Activated naive CD8-positive, alpha-beta T cell treated with anti-CD3 and anti-CD28 coated beads, Interleukin-2, amount 50 U/mL, for 16 hours (primary cell): ENCODE measurements at regions not wholly inside any gene's neighbourhood (a gene's known extent, or its start where the extent isn't known, plus 50 kb on each side); places are given as distances from the start of the nearest gene placed in this dataset.
"Not testable (repeated sequence)": the region's sequence is repeated elsewhere in the genome, so short reads cannot be mapped to it uniquely, and the experiment has no call there.

ENCODE experiments used
- DNase-seq: peaks from one replicate; pipeline ENCODE4 v3.0.0-alpha.2; 2020; ENCODE audit warnings: low read depth, low spot score

DNA sequence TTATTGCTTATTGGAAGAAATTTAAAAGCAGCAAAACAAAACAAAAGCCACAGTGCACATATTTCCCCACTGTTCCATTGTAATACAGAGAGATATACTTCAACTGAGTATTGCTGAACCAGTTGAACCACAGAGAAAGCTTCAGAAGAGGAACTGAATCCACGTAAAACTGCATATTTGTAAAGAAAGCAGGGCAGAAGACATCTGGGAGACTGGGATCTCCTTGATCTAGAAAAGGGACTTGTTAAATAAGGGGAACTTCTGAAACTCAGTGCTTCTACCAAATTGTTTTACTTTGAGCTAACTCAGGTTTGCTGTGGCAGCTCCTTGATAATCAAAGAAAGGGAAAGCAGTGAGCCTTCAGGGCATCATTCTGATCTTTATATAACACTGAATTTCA is 411.1 kb upstream of the MDGA2 start:
- no peak for DNase-seq

GRCh38 chr14:48075487-48075886 is 400.1 kb upstream of the MDGA2 start:
- DNase-seq, result no peak

DNA sequence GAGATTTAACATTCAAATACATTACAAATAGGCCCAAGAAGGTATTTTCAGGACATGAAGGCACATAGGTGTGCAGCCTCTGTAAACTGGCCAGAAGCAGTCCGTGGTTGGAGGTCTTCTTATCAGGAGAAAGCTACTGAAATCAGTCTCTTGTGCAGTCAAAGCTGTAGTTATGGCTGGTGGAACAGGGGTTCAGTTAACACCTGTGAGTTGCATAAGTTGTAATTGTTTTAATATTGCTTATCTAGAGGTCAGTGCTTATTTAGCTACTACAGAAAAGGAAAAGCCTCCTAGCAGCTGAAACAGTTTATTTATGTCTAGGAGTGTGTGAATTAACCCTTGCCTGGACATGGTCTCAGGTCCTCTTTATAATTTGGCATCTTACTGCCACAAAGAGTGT is 377.6 kb upstream of the MDGA2 start:
- DNase-seq, result no peak

GRCh38 chr14:48035836-48036235 is 360.4 kb upstream of the MDGA2 start:
- DNase-seq, result no peak

GRCh38 chr14:48027115-48027514 is 351.7 kb upstream of the MDGA2 start:
- no peak for DNase-seq

DNA sequence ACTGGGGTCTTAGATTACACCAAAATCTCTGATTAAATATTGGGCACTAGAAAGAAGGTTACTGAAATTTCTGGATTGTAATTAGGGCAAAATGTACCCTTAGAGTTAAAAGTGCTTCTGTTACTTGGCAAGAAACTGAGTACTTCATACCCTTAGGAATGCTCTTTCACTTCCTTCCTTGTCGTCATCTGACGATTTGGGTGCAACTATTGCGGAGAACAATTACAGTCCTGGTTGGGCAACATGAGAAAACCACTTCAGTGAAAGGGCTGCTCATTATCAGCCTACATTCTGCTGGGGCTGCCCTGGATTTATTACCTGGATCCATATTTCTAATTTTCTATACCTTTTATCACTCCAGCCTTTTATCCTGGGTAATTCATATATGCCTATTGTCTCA is 348.5 kb upstream of the MDGA2 start:
- no peak for DNase-seq

- not testable (repeated sequence) for DNase-seq
These were observed 336.1 kb upstream of the MDGA2 start for GRCh38 chr14:48011484-48011883.

- DNase-seq, result no peak
These were observed 333.2 kb upstream of the MDGA2 start for GRCh38 chr14:48008646-48009045.

DNA sequence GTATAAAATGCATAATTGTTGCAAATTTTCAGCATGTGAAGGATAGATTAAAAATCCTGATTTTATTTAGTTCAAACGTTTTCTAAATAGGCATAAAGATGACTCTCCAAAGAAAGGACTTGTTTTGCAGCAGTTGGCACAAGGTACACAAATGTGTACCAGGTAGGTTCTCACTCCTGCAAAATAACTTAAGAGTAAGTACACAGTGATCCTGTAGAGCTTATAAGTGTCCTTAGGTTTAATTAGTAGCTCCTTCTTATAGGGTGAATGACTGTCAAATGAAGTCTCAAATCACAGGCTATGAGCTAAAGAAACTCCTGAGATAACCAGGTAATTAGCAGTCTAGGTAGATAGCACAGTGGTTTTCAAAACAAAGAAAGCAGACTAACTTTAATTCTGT is 330.6 kb upstream of the MDGA2 start:
- no peak for DNase-seq

DNA sequence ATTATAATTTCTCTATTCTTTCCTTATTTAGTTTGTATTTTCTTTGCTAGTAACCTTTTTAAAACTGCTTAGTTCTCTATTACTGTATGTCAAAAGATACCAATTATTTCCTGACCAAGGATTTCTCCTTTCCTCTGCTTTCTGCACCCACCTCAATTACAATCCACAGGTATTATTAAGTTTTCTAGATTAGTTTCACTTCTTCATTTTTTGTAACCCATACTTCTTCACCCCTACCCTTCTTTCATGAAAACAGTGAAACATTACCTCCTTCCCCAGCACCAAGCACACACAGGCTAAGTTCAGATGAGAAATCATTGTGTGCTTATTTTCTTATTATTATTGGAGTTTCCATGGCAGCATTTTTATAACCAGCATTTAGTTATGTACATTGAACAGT is 318.5 kb upstream of the MDGA2 start:
- no peak for DNase-seq

GRCh38 chr14:47988175-47988574 is 312.8 kb upstream of the MDGA2 start:
- DNase-seq, result no peak

DNA sequence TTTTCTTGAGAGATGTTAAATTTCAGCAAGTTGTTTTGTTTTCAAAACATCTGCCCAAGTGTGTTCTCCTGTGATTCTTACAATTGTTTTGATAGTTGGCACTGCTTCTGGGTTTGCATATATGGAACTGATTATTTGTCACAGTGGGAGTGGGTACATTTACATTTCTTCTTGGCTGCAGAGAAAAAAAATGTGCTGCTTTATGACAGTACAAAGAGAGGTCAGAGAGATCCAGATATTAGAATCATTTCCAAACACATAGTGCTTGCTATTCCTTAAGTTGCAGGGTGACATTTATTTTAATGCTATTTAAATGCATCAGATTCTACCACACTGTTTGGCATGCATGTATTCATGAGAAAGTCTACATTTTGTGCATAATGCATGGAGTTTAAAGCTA is 303.5 kb upstream of the MDGA2 start:
- DNase-seq, result no peak

DNA sequence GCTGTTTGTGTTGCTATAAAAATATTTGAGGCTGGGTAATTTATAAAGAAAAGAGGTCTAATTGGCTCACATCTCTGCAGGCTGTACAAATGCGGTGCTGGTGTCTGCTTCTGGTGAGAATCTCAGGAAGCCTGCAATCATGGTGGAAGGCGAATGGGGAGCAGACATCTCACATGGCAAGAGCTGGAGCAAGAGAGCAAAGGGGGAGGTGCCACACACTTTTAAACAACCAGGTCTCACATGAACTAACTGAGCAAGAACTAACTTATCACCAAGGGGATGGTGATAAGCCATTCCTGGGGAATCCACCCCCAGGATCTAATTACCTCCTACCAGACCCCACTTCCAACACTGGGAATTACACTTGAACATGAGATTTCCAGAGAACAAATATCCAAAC is 300.7 kb upstream of the MDGA2 start:
- no peak for DNase-seq

- no peak for DNase-seq
These were observed 290.8 kb upstream of the MDGA2 start for GRCh38 chr14:47966076-47966810.

- DNase-seq, result no peak
These were observed 286.2 kb upstream of the MDGA2 start for GRCh38 chr14:47961634-47962033.

DNA sequence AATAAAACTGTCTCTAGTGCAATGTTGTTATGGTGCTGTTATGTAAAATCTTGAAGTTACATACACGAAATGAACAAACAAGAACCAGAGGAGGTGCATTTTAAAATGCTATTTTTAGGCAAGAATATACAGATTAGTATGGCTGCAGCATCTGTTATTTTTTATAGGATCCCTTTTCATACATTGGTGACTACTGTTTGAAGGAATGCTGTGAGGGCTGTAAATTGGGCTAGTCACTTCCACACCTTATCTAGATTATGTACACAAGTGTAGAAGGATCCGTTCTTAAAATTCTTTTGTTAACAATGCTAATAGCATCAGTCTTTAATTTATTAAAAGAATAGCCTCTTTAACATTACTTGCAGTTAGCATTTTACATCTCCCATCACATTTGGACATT is 284.3 kb upstream of the MDGA2 start:
- no peak for DNase-seq

- DNase-seq, result no peak
These were observed 273.6 kb upstream of the MDGA2 start for GRCh38 chr14:47949006-47949405.

- no peak for DNase-seq
These were observed 259.9 kb upstream of the MDGA2 start for GRCh38 chr14:47935332-47935731.

DNA sequence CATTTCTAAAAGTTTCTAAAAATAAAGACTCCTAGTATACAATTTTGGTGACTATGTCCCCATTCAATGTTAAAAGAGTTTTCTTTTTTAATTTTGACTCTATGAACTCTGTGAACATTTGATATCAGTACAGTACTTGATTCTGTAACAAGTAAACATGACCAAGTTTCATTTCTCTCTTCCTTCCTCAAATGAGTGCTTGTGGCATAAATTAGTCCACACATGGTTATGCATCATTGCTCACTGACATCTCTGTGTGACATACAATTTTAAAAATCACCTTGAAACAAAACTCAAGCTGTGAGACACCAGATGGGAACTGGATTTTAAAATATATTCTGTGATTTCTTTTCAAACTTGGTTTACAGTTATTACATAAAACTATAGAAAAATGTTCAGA is 253.9 kb upstream of the MDGA2 start:
- no peak for DNase-seq

DNA sequence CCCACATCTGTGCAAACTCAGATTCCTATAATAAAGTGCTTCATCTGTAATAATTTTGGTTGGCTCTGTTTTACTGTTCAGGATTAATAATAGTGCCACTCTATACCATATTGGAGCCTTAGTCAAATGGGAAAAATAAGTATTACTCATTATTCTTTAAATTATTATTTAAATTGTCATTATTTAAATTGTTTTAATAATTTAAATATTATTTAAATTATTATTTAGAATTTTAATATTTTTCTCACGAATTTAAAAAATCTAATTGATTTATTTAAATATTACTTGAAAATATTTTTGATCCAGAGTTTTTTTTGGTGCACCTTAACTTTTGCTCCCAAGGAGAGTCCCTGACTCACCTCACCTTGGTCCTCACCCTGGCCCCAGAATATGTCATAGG is 245.7 kb upstream of the MDGA2 start:
- no peak for DNase-seq

DNA sequence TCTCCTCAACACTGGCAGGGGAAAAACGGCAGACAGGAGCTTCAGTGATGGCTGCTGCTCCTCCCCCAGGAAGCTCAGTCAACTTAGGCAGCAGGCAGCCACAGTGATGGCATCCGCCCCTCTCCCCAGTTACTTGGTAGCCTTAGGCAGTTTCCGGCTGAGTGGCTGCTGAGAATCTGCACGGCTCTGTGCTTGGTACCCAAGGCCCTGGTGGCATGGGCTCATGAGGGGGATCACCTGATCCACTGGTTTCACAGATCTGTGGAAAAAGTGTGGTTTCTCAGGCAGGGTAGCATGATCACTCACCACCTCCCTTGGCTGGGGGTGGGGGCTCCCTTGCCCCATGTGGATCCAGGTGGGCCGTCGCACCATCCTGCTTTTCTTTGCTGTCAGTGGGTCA is 244.6 kb upstream of the MDGA2 start:
- no peak for DNase-seq

DNA sequence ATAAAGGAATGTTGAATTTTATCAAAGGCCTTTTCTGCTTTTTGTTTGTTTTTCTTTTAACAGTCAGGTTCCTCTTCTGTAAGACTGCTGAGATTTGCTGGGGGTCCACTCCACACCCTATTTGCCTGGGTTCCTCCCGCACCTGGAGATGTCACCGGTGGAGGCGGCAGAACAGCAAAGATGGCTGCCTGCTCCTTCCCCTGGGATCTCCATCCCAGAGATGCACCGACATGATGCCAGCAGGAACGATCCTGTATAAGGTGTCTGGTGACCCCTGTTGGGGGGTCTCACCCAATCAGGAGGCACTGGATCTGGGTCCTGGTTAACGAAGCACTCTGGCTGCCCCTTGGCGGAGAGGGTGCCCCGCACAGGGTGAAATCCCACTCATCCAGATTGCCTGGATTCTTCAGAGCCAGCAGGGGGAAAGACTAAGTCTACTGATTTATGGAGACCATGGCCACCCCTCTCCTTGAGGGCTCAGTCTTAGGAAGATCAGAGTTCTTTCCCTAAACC is 244.0 kb upstream of the MDGA2 start:
- DNase-seq, result no peak

DNA sequence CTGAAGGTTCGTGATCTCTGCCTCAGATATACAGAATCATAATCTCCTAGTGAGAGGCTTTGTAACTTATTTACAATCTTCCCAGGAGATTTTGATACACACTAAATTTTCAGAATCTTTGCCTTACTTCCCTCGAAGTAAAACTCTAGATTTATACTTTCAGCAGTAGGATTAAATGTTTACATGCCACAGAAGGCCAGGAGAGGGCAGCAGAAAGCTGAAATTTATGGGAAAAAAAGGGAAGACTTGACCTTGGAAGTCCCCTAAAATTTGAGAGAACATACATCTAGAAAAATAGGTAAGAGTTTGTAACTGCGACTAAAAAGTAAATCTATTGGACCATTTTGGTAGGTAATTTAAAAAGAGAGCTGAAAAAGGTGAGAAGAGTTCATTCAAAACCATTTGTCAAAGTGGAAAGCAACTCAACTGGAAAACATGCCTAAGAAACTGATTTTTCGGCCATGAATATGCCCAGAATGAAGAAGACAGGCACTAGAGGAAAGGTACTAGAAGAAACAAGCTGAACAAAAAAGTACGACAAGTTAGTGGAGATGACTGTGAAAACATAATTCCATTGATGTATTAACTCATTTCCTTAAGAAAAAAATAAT is 242.0 kb upstream of the MDGA2 start:
- DNase-seq, result no peak
